ENCODE measurements at regions not wholly inside any gene's neighbourhood (a gene's known extent, or its start where the extent isn't known, plus 50 kb on each side); places are given as distances from the start of the nearest gene placed in this dataset.

- no peak for ATAC-seq (ENCODE audit: low read depth in 2 of 2)
- peaks cover 0 to 12% (median 2%) of the 10 kb centered on the region in 7 donors for H3K9me3 Mint-ChIP-seq
- Histone ChIP-seq H3K4me3 (ENCODE audit: low read depth, low read length) (no peak overlapping the region), H3K27ac (ENCODE audit: insufficient read depth, low read length, poor library complexity, severe bottlenecking) (no peak overlapping the region), H3K9me3 (ENCODE audit: control insufficient read depth in 2 of 2, low read length in 2 of 2) (no peaks in the 10 kb centered on the region), H3K27me3 (ENCODE audit: control insufficient read depth, insufficient read depth, low read length) (no peaks in the 10 kb centered on the region), H3K36me3 (ENCODE audit: control insufficient read depth, insufficient read depth, low read length) (no peaks in the 10 kb centered on the region), H3K4me1 (ENCODE audit: control insufficient read depth, insufficient read depth, low read length, poor library complexity, severe bottlenecking) (no peaks in the 10 kb centered on the region)
- H3K27ac Mint-ChIP-seq, result no peak overlapping the region
- DNase-seq, result no peak
- H3K4me3 Mint-ChIP-seq, result no peak overlapping the region
- no peaks in the 10 kb centered on the region for H3K27me3 Mint-ChIP-seq
- H3K36me3 Mint-ChIP-seq, result no peaks in the 10 kb centered on the region
- peaks cover 0 to 2% (median 0%) of the 10 kb centered on the region in 4 donors for H3K4me1 Mint-ChIP-seq
These were observed 388.2 kb downstream of the PRR16 start for GRCh38 chr5:120852222-120852860.

- Histone ChIP-seq H3K9me3 (ENCODE audit: control insufficient read depth in 2 of 2, low read length in 2 of 2) (no peaks in the 10 kb centered on the region), H3K36me3 (ENCODE audit: control insufficient read depth, insufficient read depth, low read length) (no peaks in the 10 kb centered on the region), H3K4me3 (ENCODE audit: low read depth, low read length) (no peak overlapping the region), H3K27me3 (ENCODE audit: control insufficient read depth, insufficient read depth, low read length) (no peaks in the 10 kb centered on the region), H3K4me1 (ENCODE audit: control insufficient read depth, insufficient read depth, low read length, poor library complexity, severe bottlenecking) (no peaks in the 10 kb centered on the region), H3K27ac (ENCODE audit: insufficient read depth, low read length, poor library complexity, severe bottlenecking) (no peak overlapping the region)
- no peak overlapping the region for H3K27ac Mint-ChIP-seq
- H3K9me3 Mint-ChIP-seq, result peaks cover 0 to 12% (median 2%) of the 10 kb centered on the region in 7 donors
- ATAC-seq (ENCODE audit: low read depth in 2 of 2) (no peak), DNase-seq (no peak)
- H3K4me3 Mint-ChIP-seq, result no peak overlapping the region
- H3K36me3 Mint-ChIP-seq, result no peaks in the 10 kb centered on the region
- H3K27me3 Mint-ChIP-seq, result no peaks in the 10 kb centered on the region
- H3K4me1 Mint-ChIP-seq, result no peaks in the 10 kb centered on the region
These were observed 402.9 kb downstream of the PRR16 start for GRCh38 chr5:120866997-120867396.

GRCh38 chr5:120869831-120870230 lies 405.7 kb downstream of the PRR16 start:
- H3K36me3 Mint-ChIP-seq, result no peaks in the 10 kb centered on the region
- no peak for DNase-seq
- Histone ChIP-seq H3K4me1 (ENCODE audit: control insufficient read depth, insufficient read depth, low read length, poor library complexity, severe bottlenecking) (no peaks in the 10 kb centered on the region), H3K27ac (ENCODE audit: insufficient read depth, low read length, poor library complexity, severe bottlenecking) (no peak overlapping the region), H3K9me3 (ENCODE audit: control insufficient read depth in 2 of 2, low read length in 2 of 2) (no peaks in the 10 kb centered on the region), H3K36me3 (ENCODE audit: control insufficient read depth, insufficient read depth, low read length) (no peaks in the 10 kb centered on the region), H3K4me3 (ENCODE audit: low read depth, low read length) (no peak overlapping the region), H3K27me3 (ENCODE audit: control insufficient read depth, insufficient read depth, low read length) (no peaks in the 10 kb centered on the region)
- ATAC-seq (ENCODE audit: low read depth in 2 of 2), result no peak
- no peak overlapping the region for H3K4me3 Mint-ChIP-seq
- H3K4me1 Mint-ChIP-seq, result no peaks in the 10 kb centered on the region
- H3K27me3 Mint-ChIP-seq, result no peaks in the 10 kb centered on the region
- H3K27ac Mint-ChIP-seq, result no peak overlapping the region
- H3K9me3 Mint-ChIP-seq, result peaks cover 0 to 7% (median 2%) of the 10 kb centered on the region in 7 donors

- no peaks in the 10 kb centered on the region for H3K4me1 ChIP-seq (ENCODE audit: control insufficient read depth, insufficient read depth, low read length, poor library complexity, severe bottlenecking)
- H3K9me3 ChIP-seq (ENCODE audit: control insufficient read depth in 2 of 2, low read length in 2 of 2), result no peaks in the 10 kb centered on the region
- H3K9me3 Mint-ChIP-seq, result peaks cover 0 to 7% (median 2%) of the 10 kb centered on the region in 7 donors
- H3K36me3 ChIP-seq (ENCODE audit: control insufficient read depth, insufficient read depth, low read length), result no peaks in the 10 kb centered on the region
- no peak overlapping the region for H3K4me3 Mint-ChIP-seq
- no peak for DNase-seq
- ATAC-seq (ENCODE audit: low read depth in 2 of 2), result no peak
- H3K27ac Mint-ChIP-seq, result no peak overlapping the region
- H3K27me3 ChIP-seq (ENCODE audit: control insufficient read depth, insufficient read depth, low read length), result no peaks in the 10 kb centered on the region
- H3K27ac ChIP-seq (ENCODE audit: insufficient read depth, low read length, poor library complexity, severe bottlenecking), result no peak overlapping the region
- H3K27me3 Mint-ChIP-seq, result no peaks in the 10 kb centered on the region
- H3K4me3 ChIP-seq (ENCODE audit: low read depth, low read length), result no peak overlapping the region
- H3K4me1 Mint-ChIP-seq, result no peaks in the 10 kb centered on the region
- no peaks in the 10 kb centered on the region for H3K36me3 Mint-ChIP-seq
These were observed 408.2 kb downstream of the PRR16 start for GRCh38 chr5:120872297-120872696.

- no peak for ATAC-seq (ENCODE audit: low read depth in 2 of 2)
- Mint-ChIP-seq H3K9me3 (peaks cover 0 to 3% (median 3%) of the 10 kb centered on the region in 7 donors), H3K4me1 (no peaks in the 10 kb centered on the region), H3K36me3 (no peaks in the 10 kb centered on the region), H3K27me3 (no peaks in the 10 kb centered on the region), H3K4me3 (peak overlapping the region in 1 of 4 donors; percentile 34), H3K27ac (no peak overlapping the region)
- H3K9me3 ChIP-seq (ENCODE audit: control insufficient read depth in 2 of 2, low read length in 2 of 2), result no peaks in the 10 kb centered on the region
- no peaks in the 10 kb centered on the region for H3K27me3 ChIP-seq (ENCODE audit: control insufficient read depth, insufficient read depth, low read length)
- H3K4me1 ChIP-seq (ENCODE audit: control insufficient read depth, insufficient read depth, low read length, poor library complexity, severe bottlenecking), result no peaks in the 10 kb centered on the region
- H3K27ac ChIP-seq (ENCODE audit: insufficient read depth, low read length, poor library complexity, severe bottlenecking), result no peak overlapping the region
- no peak overlapping the region for H3K4me3 ChIP-seq (ENCODE audit: low read depth, low read length)
- DNase-seq, result no peak
- H3K36me3 ChIP-seq (ENCODE audit: control insufficient read depth, insufficient read depth, low read length), result no peaks in the 10 kb centered on the region
These were observed 409.0 kb downstream of the PRR16 start for GRCh38 chr5:120873083-120873482.

GRCh38 chr5:120874081-120874862 lies 410.2 kb downstream of the PRR16 start:
- H3K27me3 Mint-ChIP-seq, result no peaks in the 10 kb centered on the region
- H3K27me3 ChIP-seq (ENCODE audit: control insufficient read depth, insufficient read depth, low read length), result no peaks in the 10 kb centered on the region
- no peak for ATAC-seq (ENCODE audit: low read depth in 2 of 2)
- H3K9me3 ChIP-seq (ENCODE audit: control insufficient read depth in 2 of 2, low read length in 2 of 2), result no peaks in the 10 kb centered on the region
- no peaks in the 10 kb centered on the region for H3K4me1 ChIP-seq (ENCODE audit: control insufficient read depth, insufficient read depth, low read length, poor library complexity, severe bottlenecking)
- H3K9me3 Mint-ChIP-seq, result peaks cover 0 to 3% (median 3%) of the 10 kb centered on the region in 7 donors
- no peak for DNase-seq
- H3K36me3 ChIP-seq (ENCODE audit: control insufficient read depth, insufficient read depth, low read length), result no peaks in the 10 kb centered on the region
- H3K4me3 ChIP-seq (ENCODE audit: low read depth, low read length), result no peak overlapping the region
- no peak overlapping the region for H3K27ac Mint-ChIP-seq
- H3K36me3 Mint-ChIP-seq, result no peaks in the 10 kb centered on the region
- no peak overlapping the region for H3K27ac ChIP-seq (ENCODE audit: insufficient read depth, low read length, poor library complexity, severe bottlenecking)
- H3K4me1 Mint-ChIP-seq, result no peaks in the 10 kb centered on the region
- no peak overlapping the region for H3K4me3 Mint-ChIP-seq

GRCh38 chr5:120882038-120882775 lies 418.1 kb downstream of the PRR16 start:
- Histone ChIP-seq H3K36me3 (ENCODE audit: control insufficient read depth, insufficient read depth, low read length) (no peaks in the 10 kb centered on the region), H3K9me3 (ENCODE audit: control insufficient read depth in 2 of 2, low read length in 2 of 2) (no peaks in the 10 kb centered on the region), H3K4me3 (ENCODE audit: low read depth, low read length) (no peak overlapping the region), H3K27me3 (ENCODE audit: control insufficient read depth, insufficient read depth, low read length) (no peaks in the 10 kb centered on the region), H3K4me1 (ENCODE audit: control insufficient read depth, insufficient read depth, low read length, poor library complexity, severe bottlenecking) (no peaks in the 10 kb centered on the region), H3K27ac (ENCODE audit: insufficient read depth, low read length, poor library complexity, severe bottlenecking) (no peak overlapping the region)
- Mint-ChIP-seq H3K36me3 (no peaks in the 10 kb centered on the region), H3K27ac (no peak overlapping the region), H3K9me3 (peaks cover 0 to 10% (median 2%) of the 10 kb centered on the region in 7 donors), H3K27me3 (no peaks in the 10 kb centered on the region), H3K4me1 (no peaks in the 10 kb centered on the region), H3K4me3 (no peak overlapping the region)
- DNase-seq, result no peak
- ATAC-seq (ENCODE audit: low read depth in 2 of 2), result no peak
